B cell (primary cell): ENCODE measurements at regions not wholly inside any gene's neighbourhood (a gene's known extent, or its start where the extent isn't known, plus 50 kb on each side); places are given as distances from the start of the nearest gene placed in this dataset.

Experiments used
- ATAC-seq: fragments of 200-7000 bp; cut with Tn5 transposase; one replicate; pipeline ENCODE4 v1.10.0; 2021; ENCODE audit warnings: low read depth, mild to moderate bottlenecking, moderate number of reproducible peaks, moderate library complexity
- CTCF ChIA-PET: fragments of 350-600 bp; sonication (Branson Sonifier 250); formaldehyde crosslinking; loops from one replicate; lab custom pipeline; 2021; ENCODE audit warnings: antibody characterized with exemption, inconsistent platforms; lab: Charles Lee
- POLR2A ChIA-PET: fragments of 350-600 bp; sonication (Branson Sonifier 250); formaldehyde crosslinking; loops from one replicate; lab custom pipeline; 2021; ENCODE audit warnings: antibody characterized with exemption; lab: Charles Lee
- DNase-seq: peaks from one replicate; pipeline ENCODE4 v3.0.0; 2013
- H2AFZ ChIP-seq: 2 replicates; pipeline ENCODE4 v1.6.1; 2012; ENCODE audit warnings: mild to moderate bottlenecking, low read depth, low read length; ENCODE audit not compliant: insufficient read depth, poor library complexity, severe bottlenecking
- H3K27ac ChIP-seq, 2 donors: 1 replicate in 1 of 2; 2 replicates in 1 of 2; pipeline ENCODE4 v1.5.1; 2012 to 2013; ENCODE audit warnings: low read length in 2 of 2, mild to moderate bottlenecking in 2 of 2, moderate library complexity in 1 of 2
- H3K27me3 ChIP-seq, 4 experiments: fragments of 200-600 bp in 1 of 4; sonication (generic) in 1 of 4; replicated peaks in 1 of 4; 1 replicate in 2 of 4; 2 replicates in 2 of 4; pipeline versions ENCODE4 v1.6.1 to v1.7.0; 2013 to 2016; ENCODE audit warnings: low read length in 3 of 4, mild to moderate bottlenecking in 2 of 4, mixed read lengths in 1 of 4, moderate library complexity in 1 of 4; ENCODE audit not compliant: insufficient read depth in 4 of 4, control insufficient read depth in 3 of 4; ENCODE audit errors: control extremely low read depth in 1 of 4
- H3K36me3 ChIP-seq, 2 experiments: replicated peaks in 1 of 2; 1 replicate in 1 of 2; 2 replicates in 1 of 2; pipeline versions ENCODE4 v1.6.1 to v1.7.1; 2013; ENCODE audit warnings: low read length in 1 of 2; ENCODE audit not compliant: insufficient read depth in 2 of 2, control insufficient read depth in 1 of 2; ENCODE audit errors: control extremely low read depth in 1 of 2, extremely low read depth in 1 of 2
- H3K4me1 ChIP-seq, 2 donors: fragments of 200-600 bp in 1 of 2; sonication (generic) in 1 of 2; 1 replicate in 1 of 2; 2 replicates in 1 of 2; pipeline versions ENCODE4 v1.5.1 to v1.6.1; 2013 to 2017; ENCODE audit warnings: low read length in 2 of 2; ENCODE audit not compliant: control insufficient read depth in 2 of 2, insufficient read depth in 2 of 2
- H3K4me2 ChIP-seq: replicated peaks from 2 replicates; pipeline ENCODE3; 2012; ENCODE audit warnings: mild to moderate bottlenecking, low read depth, low read length; ENCODE audit not compliant: poor library complexity, severe bottlenecking
- H3K4me3 ChIP-seq, 5 experiments: fragments of 200-600 bp in 1 of 5; sonication (generic) in 1 of 5; 1 replicate in 3 of 5; 2 replicates in 2 of 5; pipeline versions ENCODE4 v1.5.1 to v1.7.0; 2011 to 2016; ENCODE audit warnings: low read length in 4 of 5, mild to moderate bottlenecking in 4 of 5, low read depth in 2 of 5, control low read depth in 1 of 5, moderate library complexity in 1 of 5; ENCODE audit not compliant: insufficient read depth in 1 of 5; ENCODE audit errors: control extremely low read depth in 1 of 5, extremely low read depth in 1 of 5
- H3K79me2 ChIP-seq: fragments of 200-600 bp; sonication (generic); one replicate; pipeline ENCODE4 v1.6.0; 2016; ENCODE audit warnings: low read length; ENCODE audit not compliant: control insufficient read depth, insufficient read depth
- H3K9ac ChIP-seq: fragments of 200-600 bp; sonication (generic); 2 replicates; pipeline ENCODE4 v1.6.1; 2017; ENCODE audit warnings: mild to moderate bottlenecking, low read length, moderate library complexity
- H3K9me3 ChIP-seq, 3 donors: one replicate each; pipeline versions ENCODE4 v1.6.1 to v1.7.1; 2013; ENCODE audit warnings: low read length in 2 of 3; ENCODE audit not compliant: control insufficient read depth in 2 of 3, insufficient read depth in 1 of 3; ENCODE audit errors: control extremely low read depth in 1 of 3
- H4K20me1 ChIP-seq: 2 replicates; pipeline ENCODE4 v1.6.0; 2012; ENCODE audit warnings: mild to moderate bottlenecking, low read length; ENCODE audit not compliant: insufficient read depth, control insufficient read depth, poor library complexity, severe bottlenecking
- H3K27ac Mint-ChIP-seq: one replicate; pipeline ENCODE4 v1.8.0; 2021; ENCODE audit warnings: mixed read lengths
- H3K27me3 Mint-ChIP-seq: one replicate; pipeline ENCODE4 v1.8.0; 2021; ENCODE audit warnings: mixed read lengths
- H3K4me1 Mint-ChIP-seq: one replicate; pipeline ENCODE4 v1.8.0; 2021; ENCODE audit warnings: mixed read lengths
- H3K4me3 Mint-ChIP-seq: one replicate; pipeline ENCODE4 v1.8.0; 2021; ENCODE audit warnings: mixed read lengths
- H3K9me3 Mint-ChIP-seq: one replicate; pipeline ENCODE4 v1.8.0; 2022; ENCODE audit warnings: mixed read lengths; ENCODE audit not compliant: insufficient read depth
- CTCF ChIP-seq: fragments of 200-600 bp; IDR thresholded peaks from one replicate; pipeline ENCODE4 v1.8.0; 2022; ENCODE audit warnings: antibody characterized with exemption, mild to moderate bottlenecking
- EZH2 ChIP-seq: IDR thresholded peaks from 2 replicates; pipeline ENCODE4 v1.6.1; 2012; ENCODE audit warnings: borderline replicate concordance, low read depth, mild to moderate bottlenecking, moderate library complexity, low read length; ENCODE audit not compliant: insufficient read depth, poor library complexity, severe bottlenecking
- WGBS: methylation state at CpG from one replicate; pipeline ENCODE4 v1.1.5; 2013; ENCODE audit warnings: missing lambda C conversion rate; ENCODE audit not compliant: insufficient coverage; 5-methylcytosine and 5-hydroxymethylcytosine counted together
- intact Hi-C: fragments of 100-400 bp; cut with micrococcal nuclease; formaldehyde crosslinking; loops from one replicate; pipeline ENCODE4 v1.10.0; 2022

GRCh38 chr2:75327334-75327733 lies 128.0 kb upstream of the TACR1 start:
- H3K36me3 ChIP-seq = no peaks in the 10 kb centered on the region
- peaks cover 0 to 8% of the 10 kb centered on the region in 2 donors for H3K4me1 ChIP-seq
- Mint-ChIP-seq H3K27me3 (no peaks in the 10 kb centered on the region), H3K27ac (no peak overlapping the region), H3K4me1 (peaks cover 32% of the 10 kb centered on the region), H3K9me3 (no peaks in the 10 kb centered on the region), H3K4me3 (no peak overlapping the region)
- TF ChIP-seq EZH2 (no peak), CTCF (no peak)
- WGBS = 0% methylated on average over 1 of the region's 7 CpGs
- H3K79me2 ChIP-seq = no peaks in the 10 kb centered on the region
- H3K9me3 ChIP-seq = no peaks in the 10 kb centered on the region
- H3K4me2 ChIP-seq = no peak overlapping the region
- POLR2A ChIA-PET = no interaction called here
- CTCF ChIA-PET = no interaction called here
- intact Hi-C loops = no loop called here
- H3K9ac ChIP-seq = no peak overlapping the region
- no peak overlapping the region for H3K4me3 ChIP-seq
- H4K20me1 ChIP-seq = peaks cover 5% of the 10 kb centered on the region
- DNase-seq = no peak
- H3K27me3 ChIP-seq = no peaks in the 10 kb centered on the region
- H2AFZ ChIP-seq = no peak overlapping the region
- no peak for ATAC-seq
- no peak overlapping the region for H3K27ac ChIP-seq

GRCh38 chr2:75326645-75327044 lies 127.3 kb upstream of the TACR1 start:
- H2AFZ ChIP-seq = no peak overlapping the region
- H3K27ac Mint-ChIP-seq = no peak overlapping the region
- H3K9me3 Mint-ChIP-seq = no peaks in the 10 kb centered on the region
- H3K4me3 Mint-ChIP-seq = no peak overlapping the region
- ATAC-seq (no peak), DNase-seq (no peak)
- no CpG with 5 or more reads among the region's 2 CpGs for WGBS
- no peak overlapping the region for H3K9ac ChIP-seq
- H3K4me3 ChIP-seq = no peak overlapping the region
- H3K27ac ChIP-seq = no peak overlapping the region
- no peaks in the 10 kb centered on the region for H3K36me3 ChIP-seq
- peaks cover 32% of the 10 kb centered on the region for H3K4me1 Mint-ChIP-seq
- ChIA-PET CTCF (no interaction called here), POLR2A (no interaction called here)
- H3K79me2 ChIP-seq = no peaks in the 10 kb centered on the region
- H3K9me3 ChIP-seq = no peaks in the 10 kb centered on the region
- no peak overlapping the region for H3K4me2 ChIP-seq
- TF ChIP-seq CTCF (no peak), EZH2 (no peak)
- H3K4me1 ChIP-seq = peaks cover 0 to 8% of the 10 kb centered on the region in 2 donors
- no peaks in the 10 kb centered on the region for H3K27me3 ChIP-seq
- intact Hi-C loops = no loop called here
- peaks cover 5% of the 10 kb centered on the region for H4K20me1 ChIP-seq
- H3K27me3 Mint-ChIP-seq = no peaks in the 10 kb centered on the region
